ENCODE measurements at regions not wholly inside any gene's neighbourhood (a gene's known extent, or its start where the extent isn't known, plus 50 kb on each side); places are given as distances from the start of the nearest gene placed in this dataset.

- H3K4me3 ChIP-seq (ENCODE audit: low read depth, low read length), result no peak overlapping the region
- no peak for DNase-seq (ENCODE audit: low read depth)
- no peak for TF ChIP-seq CTCF (conservative IDR thresholded peaks at IDR 0.05; ENCODE audit: low read depth, low read length)
Measured at GRCh38 chr12:119245904-119246494, 67.3 kb downstream of the HSPB8 start.

- H3K4me3 ChIP-seq (ENCODE audit: low read depth, low read length), result no peak overlapping the region
- no peak for DNase-seq (ENCODE audit: low read depth)
- TF ChIP-seq CTCF (conservative IDR thresholded peaks at IDR 0.05; ENCODE audit: low read depth, low read length), result no peak
Measured at GRCh38 chr12:119247007-119247719, 68.4 kb downstream of the HSPB8 start.

- no peak overlapping the region for H3K4me3 ChIP-seq (ENCODE audit: low read depth, low read length)
- TF ChIP-seq CTCF (conservative IDR thresholded peaks at IDR 0.05; ENCODE audit: low read depth, low read length), result no peak
- DNase-seq (ENCODE audit: low read depth), result no peak
Measured at GRCh38 chr12:119247720-119248043, 69.0 kb downstream of the HSPB8 start.

- TF ChIP-seq CTCF (conservative IDR thresholded peaks at IDR 0.05; ENCODE audit: low read depth, low read length), result no peak
- no peak overlapping the region for H3K4me3 ChIP-seq (ENCODE audit: low read depth, low read length)
- DNase-seq (ENCODE audit: low read depth), result no peak
Measured at GRCh38 chr12:119249383-119250155, 70.8 kb downstream of the HSPB8 start.

GRCh38 chr12:119255314-119255713 is 76.6 kb downstream of the HSPB8 start:
- H3K4me3 ChIP-seq (ENCODE audit: low read depth, low read length), result no peak overlapping the region
- DNase-seq (ENCODE audit: low read depth), result no peak
- TF ChIP-seq CTCF (conservative IDR thresholded peaks at IDR 0.05; ENCODE audit: low read depth, low read length), result no peak

DNA sequence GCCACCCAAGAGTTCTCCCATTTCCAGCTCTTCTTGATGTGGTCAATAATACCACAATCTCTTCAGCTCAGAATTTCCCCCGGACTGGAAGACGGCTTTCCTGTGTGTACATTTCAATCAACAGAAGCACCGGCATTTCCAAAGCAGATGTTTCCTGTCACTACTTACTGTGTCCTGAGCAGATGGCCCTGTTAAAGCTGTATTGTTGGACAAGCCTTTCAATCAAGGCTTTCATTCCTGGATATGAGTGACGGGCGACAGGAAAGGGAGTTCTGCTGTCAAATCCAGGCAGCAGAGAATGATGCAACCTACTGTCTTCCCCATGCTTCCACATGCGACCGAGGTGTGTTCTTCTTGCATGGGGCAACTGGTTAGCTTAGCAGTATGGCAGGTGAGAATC is 76.4 kb upstream of the CCDC60 start:
- no peak for TF ChIP-seq CTCF (conservative IDR thresholded peaks at IDR 0.05; ENCODE audit: low read depth, low read length)
- H3K4me3 ChIP-seq (ENCODE audit: low read depth, low read length), result no peak overlapping the region
- no peak for DNase-seq (ENCODE audit: low read depth)
